Uterus (tissue), 2 donors: ENCODE measurements at regions not wholly inside any gene's neighbourhood (a gene's known extent, or its start where the extent isn't known, plus 50 kb on each side); places are given as distances from the start of the nearest gene placed in this dataset.

Experiments used
- CTCF ChIP-seq, 4 experiments: fragments of 200-600 bp in 2 of 4; fragments of 450-650 bp in 2 of 4; sonication (generic) in 2 of 4; IDR thresholded peaks; one replicate each; pipeline ENCODE4 v1.5.1; 2016 to 2019; ENCODE audit warnings: antibody characterized with exemption in 4 of 4, mild to moderate bottlenecking in 2 of 4, moderate library complexity in 1 of 4
- POLR2A ChIP-seq, 2 donors: fragments of 450-650 bp; IDR thresholded peaks; one replicate each; pipeline ENCODE4 v1.6.1; 2016; ENCODE audit warnings: antibody characterized with exemption in 2 of 2, mild to moderate bottlenecking in 1 of 2, moderate library complexity in 1 of 2

DNA sequence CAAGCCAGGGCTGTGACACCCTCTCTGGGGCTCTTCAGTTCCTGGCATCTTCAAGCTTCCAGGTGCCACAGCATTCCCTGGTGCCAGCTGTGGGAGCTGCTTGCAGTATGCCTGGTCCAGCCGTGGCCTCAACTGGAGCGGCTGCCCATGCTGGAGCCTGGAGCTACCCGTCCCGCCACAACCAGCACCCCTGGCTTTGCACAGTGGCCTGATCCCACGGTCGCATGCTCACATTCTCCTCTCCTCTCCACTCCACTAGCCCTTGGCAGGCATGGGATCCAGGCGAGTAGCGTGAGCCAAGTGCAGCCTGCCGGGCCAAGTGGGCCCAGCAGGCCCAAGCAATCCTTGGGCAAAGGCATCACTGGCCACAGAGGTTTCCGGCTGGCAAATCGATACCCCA lies 81.7 kb downstream of the PPP4R3C start:
- TF ChIP-seq CTCF (IDR thresholded peaks at IDR 0.05) (no peak), POLR2A (IDR thresholded peaks at IDR 0.05) (no peak)
